ENCODE measurements at regions not wholly inside any gene's neighbourhood (a gene's known extent, or its start where the extent isn't known, plus 50 kb on each side); places are given as distances from the start of the nearest gene placed in this dataset.

DNA sequence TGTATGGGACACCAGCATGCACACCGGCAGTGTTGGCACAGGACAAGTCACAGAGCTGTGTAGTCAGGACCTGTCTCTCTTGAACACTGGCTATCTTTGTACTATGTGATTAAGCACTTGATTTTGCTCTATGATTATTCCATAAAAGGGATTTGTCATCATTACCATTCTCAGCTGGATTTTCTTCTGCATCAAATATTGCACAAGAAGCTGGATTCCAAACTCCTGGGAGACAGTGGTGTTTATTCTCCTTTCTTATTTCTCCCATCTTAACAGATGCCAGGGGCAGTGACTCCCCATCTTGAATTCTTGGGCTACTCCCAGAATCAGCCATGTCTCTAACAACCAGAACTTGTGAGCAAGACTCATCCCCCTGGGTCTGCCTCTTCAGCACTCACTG, 62.5 kb upstream of the GNAZ start:
- TF ChIP-seq, protein P1, sequence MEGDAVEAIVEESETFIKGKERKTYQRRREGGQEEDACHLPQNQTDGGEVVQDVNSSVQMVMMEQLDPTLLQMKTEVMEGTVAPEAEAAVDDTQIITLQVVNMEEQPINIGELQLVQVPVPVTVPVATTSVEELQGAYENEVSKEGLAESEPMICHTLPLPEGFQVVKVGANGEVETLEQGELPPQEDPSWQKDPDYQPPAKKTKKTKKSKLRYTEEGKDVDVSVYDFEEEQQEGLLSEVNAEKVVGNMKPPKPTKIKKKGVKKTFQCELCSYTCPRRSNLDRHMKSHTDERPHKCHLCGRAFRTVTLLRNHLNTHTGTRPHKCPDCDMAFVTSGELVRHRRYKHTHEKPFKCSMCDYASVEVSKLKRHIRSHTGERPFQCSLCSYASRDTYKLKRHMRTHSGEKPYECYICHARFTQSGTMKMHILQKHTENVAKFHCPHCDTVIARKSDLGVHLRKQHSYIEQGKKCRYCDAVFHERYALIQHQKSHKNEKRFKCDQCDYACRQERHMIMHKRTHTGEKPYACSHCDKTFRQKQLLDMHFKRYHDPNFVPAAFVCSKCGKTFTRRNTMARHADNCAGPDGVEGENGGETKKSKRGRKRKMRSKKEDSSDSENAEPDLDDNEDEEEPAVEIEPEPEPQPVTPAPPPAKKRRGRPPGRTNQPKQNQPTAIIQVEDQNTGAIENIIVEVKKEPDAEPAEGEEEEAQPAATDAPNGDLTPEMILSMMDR (IDR thresholded peaks at IDR 0.05; ENCODE audit: insufficient read depth, low read depth, low read length, missing control alignments) = no peak
- DNase-seq (ENCODE audit: low read depth) = no peak
- no peak overlapping the region for H3K4me3 ChIP-seq (ENCODE audit: low read depth, low read length)

DNA sequence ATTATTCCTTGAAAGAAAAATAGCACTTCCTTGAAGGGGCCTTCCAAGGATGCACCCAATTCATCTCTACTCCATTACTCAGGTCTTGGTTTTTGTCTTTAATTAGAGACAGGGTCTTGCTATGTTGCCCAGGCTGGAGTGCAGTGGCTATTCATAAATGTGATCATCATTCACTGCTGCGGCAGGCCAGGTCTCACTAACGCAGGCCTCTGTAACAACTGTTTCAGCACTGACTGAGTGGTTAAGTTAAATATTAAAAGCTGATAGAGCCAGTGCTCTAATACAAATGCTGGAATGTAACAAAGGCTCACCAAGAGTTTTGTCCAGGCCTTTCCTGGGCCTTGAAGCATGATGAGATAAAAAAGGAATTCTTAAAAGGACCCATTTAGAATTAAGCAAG, 61.4 kb upstream of the GNAZ start:
- no peak for DNase-seq (ENCODE audit: low read depth)
- TF ChIP-seq, protein P1 (IDR thresholded peaks at IDR 0.05; ENCODE audit: insufficient read depth, low read depth, low read length, missing control alignments) = no peak
- no peak overlapping the region for H3K4me3 ChIP-seq (ENCODE audit: low read depth, low read length)
